Ovary (tissue), 3 donors: ENCODE measurements at regions not wholly inside any gene's neighbourhood (a gene's known extent, or its start where the extent isn't known, plus 50 kb on each side); places are given as distances from the start of the nearest gene placed in this dataset.

Source experiments
- CTCF ChIP-seq, 3 donors: fragments of 450-650 bp in 2 of 3; fragments of 200-600 bp in 1 of 3; IDR thresholded peaks; one replicate each; pipeline versions ENCODE4 v1.5.1 to v1.8.0; 2016 to 2022; ENCODE audit warnings: antibody characterized with exemption in 3 of 3, mild to moderate bottlenecking in 1 of 3
- POLR2A ChIP-seq: fragments of 450-650 bp; IDR thresholded peaks from one replicate; pipeline ENCODE4 v1.6.1; 2017; ENCODE audit warnings: antibody characterized with exemption, mild to moderate bottlenecking, moderate library complexity
- donor health status: DM: no; HTN: no; CAD: no.

GRCh38 chr5:3214838-3215374 lies 380.7 kb upstream of the IRX1 start:
- TF ChIP-seq POLR2A (no peak), CTCF (IDR thresholded peaks at IDR 0.05) (no peak)
